GM18511 (cell line): ENCODE measurements at regions not wholly inside any gene's neighbourhood (a gene's known extent, or its start where the extent isn't known, plus 50 kb on each side); places are given as distances from the start of the nearest gene placed in this dataset.

Experiments
- ATAC-seq: cut with Tn5 transposase; IDR thresholded peaks from one replicate; pipeline ENCODE4 v1.9.1; 2021; ENCODE audit warnings: mild to moderate bottlenecking, moderate library complexity; ENCODE audit not compliant: unreplicated experiment

GRCh38 chr2:150417278-150417677, 70.2 kb downstream of the RND3 start:
- ATAC-seq = no peak

- no peak for ATAC-seq
Observed at GRCh38 chr2:150415022-150415421, 72.4 kb downstream of the RND3 start.

GRCh38 chr2:150413910-150414309, 73.6 kb downstream of the RND3 start:
- ATAC-seq = no peak

- no peak for ATAC-seq
Observed at GRCh38 chr2:150413366-150413765, 74.1 kb downstream of the RND3 start.

GRCh38 chr2:150410809-150411208, 76.7 kb downstream of the RND3 start:
- no peak for ATAC-seq

GRCh38 chr2:150409196-150409595, 78.3 kb downstream of the RND3 start:
- no peak for ATAC-seq

- peak; percentile 43 for ATAC-seq
Observed at GRCh38 chr2:150404147-150404546, 83.3 kb downstream of the RND3 start.

- ATAC-seq = peak; percentile 93
Observed at GRCh38 chr2:150403457-150403856, 84.0 kb downstream of the RND3 start.

GRCh38 chr2:150402953-150403352, 84.5 kb downstream of the RND3 start:
- ATAC-seq = no peak

GRCh38 chr2:150400849-150401248, 86.6 kb downstream of the RND3 start:
- ATAC-seq = no peak

- no peak for ATAC-seq
Observed at GRCh38 chr2:150392614-150393013, 94.9 kb downstream of the RND3 start.

GRCh38 chr2:150391779-150392178, 95.7 kb downstream of the RND3 start:
- no peak for ATAC-seq

GRCh38 chr2:150389447-150389846, 98.0 kb downstream of the RND3 start:
- ATAC-seq = no peak

GRCh38 chr2:150388289-150388625, 99.2 kb downstream of the RND3 start:
- ATAC-seq = no peak

GRCh38 chr2:150387586-150388288, 99.7 kb downstream of the RND3 start:
- no peak for ATAC-seq

- ATAC-seq = no peak
Observed at GRCh38 chr2:150385211-150385610, 102.3 kb downstream of the RND3 start.

- no peak for ATAC-seq
Observed at GRCh38 chr2:150383587-150383986, 103.9 kb downstream of the RND3 start.

GRCh38 chr2:150379166-150379565, 108.3 kb downstream of the RND3 start:
- no peak for ATAC-seq

- ATAC-seq = no peak
Observed at GRCh38 chr2:150378686-150379085, 108.8 kb downstream of the RND3 start.

- ATAC-seq = no peak
Observed at GRCh38 chr2:150376553-150377335, 110.7 kb downstream of the RND3 start.

GRCh38 chr2:150375333-150375732, 112.1 kb downstream of the RND3 start:
- ATAC-seq = no peak

- no peak for ATAC-seq
Observed at GRCh38 chr2:150374492-150374891, 113.0 kb downstream of the RND3 start.

- no peak for ATAC-seq
Observed at GRCh38 chr2:150373374-150373773, 114.1 kb downstream of the RND3 start.
